ENCODE measurements at regions not wholly inside any gene's neighbourhood (a gene's known extent, or its start where the extent isn't known, plus 50 kb on each side); places are given as distances from the start of the nearest gene placed in this dataset.

DNA sequence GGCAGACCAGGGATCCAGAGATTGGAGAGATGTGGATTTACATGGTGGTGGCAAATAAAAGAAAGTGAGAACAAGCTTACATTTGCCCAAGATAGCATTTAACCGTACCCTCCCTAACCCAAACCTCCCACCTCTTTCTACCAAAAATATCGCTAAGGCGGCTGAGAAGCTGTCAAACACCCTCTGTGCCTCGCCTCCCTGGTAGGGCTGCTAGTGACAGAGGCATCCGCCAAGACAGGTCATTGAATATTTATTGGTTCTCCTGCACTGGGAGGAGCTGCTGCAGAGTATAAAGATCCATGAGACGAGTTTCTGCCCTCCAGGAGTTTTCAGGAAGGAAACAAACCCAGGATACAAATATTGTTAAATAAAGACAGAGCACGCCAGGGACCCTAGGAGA lies 107.3 kb upstream of the TMC3 start:
- TF ChIP-seq, protein P1, sequence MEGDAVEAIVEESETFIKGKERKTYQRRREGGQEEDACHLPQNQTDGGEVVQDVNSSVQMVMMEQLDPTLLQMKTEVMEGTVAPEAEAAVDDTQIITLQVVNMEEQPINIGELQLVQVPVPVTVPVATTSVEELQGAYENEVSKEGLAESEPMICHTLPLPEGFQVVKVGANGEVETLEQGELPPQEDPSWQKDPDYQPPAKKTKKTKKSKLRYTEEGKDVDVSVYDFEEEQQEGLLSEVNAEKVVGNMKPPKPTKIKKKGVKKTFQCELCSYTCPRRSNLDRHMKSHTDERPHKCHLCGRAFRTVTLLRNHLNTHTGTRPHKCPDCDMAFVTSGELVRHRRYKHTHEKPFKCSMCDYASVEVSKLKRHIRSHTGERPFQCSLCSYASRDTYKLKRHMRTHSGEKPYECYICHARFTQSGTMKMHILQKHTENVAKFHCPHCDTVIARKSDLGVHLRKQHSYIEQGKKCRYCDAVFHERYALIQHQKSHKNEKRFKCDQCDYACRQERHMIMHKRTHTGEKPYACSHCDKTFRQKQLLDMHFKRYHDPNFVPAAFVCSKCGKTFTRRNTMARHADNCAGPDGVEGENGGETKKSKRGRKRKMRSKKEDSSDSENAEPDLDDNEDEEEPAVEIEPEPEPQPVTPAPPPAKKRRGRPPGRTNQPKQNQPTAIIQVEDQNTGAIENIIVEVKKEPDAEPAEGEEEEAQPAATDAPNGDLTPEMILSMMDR (conservative IDR thresholded peaks at IDR 0.05): no peak
- no peaks in the 10 kb centered on the region for H3K36me3 Mint-ChIP-seq (ENCODE audit: low read depth)

DNA sequence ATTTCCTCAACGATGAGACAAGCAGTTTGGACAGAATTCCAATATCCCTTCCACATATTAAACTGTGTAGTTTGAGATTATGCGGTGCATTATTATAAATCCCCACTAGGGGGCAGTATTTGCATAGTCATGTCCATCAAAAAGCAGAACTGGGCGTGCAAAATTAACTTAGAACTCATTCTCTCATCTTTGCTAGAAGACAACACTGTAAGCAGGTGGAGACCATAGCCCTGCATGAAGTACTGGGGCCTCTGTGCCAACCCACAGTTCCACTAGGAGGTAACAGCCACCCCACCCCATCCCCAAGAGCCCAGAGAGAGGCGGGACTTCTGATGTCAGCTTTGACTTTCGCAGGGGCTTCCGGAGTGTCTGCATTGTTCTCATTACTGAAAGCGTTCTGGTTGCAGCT lies 106.6 kb upstream of the TMC3 start:
- Mint-ChIP-seq H3K9me3 (no peaks in the 10 kb centered on the region), H3K27me3 (ENCODE audit: insufficient read depth) (no peaks in the 10 kb centered on the region), H3K4me1 (peaks cover 5% of the 10 kb centered on the region), H3K27ac (no peak overlapping the region), H3K36me3 (ENCODE audit: low read depth) (no peaks in the 10 kb centered on the region), H3K4me3 (no peak overlapping the region)
- DNase-seq: peak; percentile 72
- no peak overlapping the region for H3K4me3 ChIP-seq (ENCODE audit: low read length)
- no peaks in the 10 kb centered on the region for H3K27me3 ChIP-seq (ENCODE audit: control insufficient read depth, insufficient read depth, low read length, poor library complexity, severe bottlenecking)
- H3K36me3 ChIP-seq (ENCODE audit: control insufficient read depth, insufficient read depth, low read length): no peaks in the 10 kb centered on the region
- WGBS, 2 experiments (ENCODE audit: insufficient coverage in 1 of 2, insufficient read length in 1 of 2): 50 to 54% methylated on average over 2 to 7 of the region's 7 CpGs
- H3K9ac ChIP-seq (ENCODE audit: extremely low read depth, low read length, poor library complexity, severe bottlenecking): no peak overlapping the region
- TF ChIP-seq, protein P1 (conservative IDR thresholded peaks at IDR 0.05): peak; percentile 92
- no peak overlapping the region for H3K27ac ChIP-seq (ENCODE audit: low read depth, low read length)
- H3K4me1 ChIP-seq (ENCODE audit: control insufficient read depth, insufficient read depth, low read length): no peaks in the 10 kb centered on the region
- no peaks in the 10 kb centered on the region for H3K9me3 ChIP-seq (ENCODE audit: control insufficient read depth, low read length)

More for the DNA sequence above, 107.3 kb upstream of the TMC3 start:
- H3K4me1 ChIP-seq (ENCODE audit: control insufficient read depth, insufficient read depth, low read length): no peaks in the 10 kb centered on the region
- H3K36me3 ChIP-seq (ENCODE audit: control insufficient read depth, insufficient read depth, low read length): no peaks in the 10 kb centered on the region
- H3K4me3 ChIP-seq (ENCODE audit: low read length): no peak overlapping the region
- DNase-seq: no peak
- Mint-ChIP-seq H3K4me3 (no peak overlapping the region), H3K27ac (no peak overlapping the region), H3K27me3 (ENCODE audit: insufficient read depth) (no peaks in the 10 kb centered on the region), H3K4me1 (peaks cover 5% of the 10 kb centered on the region), H3K9me3 (no peaks in the 10 kb centered on the region)
- no peak overlapping the region for H3K27ac ChIP-seq (ENCODE audit: low read depth, low read length)
- no peak overlapping the region for H3K9ac ChIP-seq (ENCODE audit: extremely low read depth, low read length, poor library complexity, severe bottlenecking)
- no peaks in the 10 kb centered on the region for H3K27me3 ChIP-seq (ENCODE audit: control insufficient read depth, insufficient read depth, low read length, poor library complexity, severe bottlenecking)
- no peaks in the 10 kb centered on the region for H3K9me3 ChIP-seq (ENCODE audit: control insufficient read depth, low read length)
- 83 to 87% methylated on average over 6 to 7 of the region's 7 CpGs for WGBS, 2 experiments (ENCODE audit: insufficient coverage in 1 of 2, insufficient read length in 1 of 2)

DNA sequence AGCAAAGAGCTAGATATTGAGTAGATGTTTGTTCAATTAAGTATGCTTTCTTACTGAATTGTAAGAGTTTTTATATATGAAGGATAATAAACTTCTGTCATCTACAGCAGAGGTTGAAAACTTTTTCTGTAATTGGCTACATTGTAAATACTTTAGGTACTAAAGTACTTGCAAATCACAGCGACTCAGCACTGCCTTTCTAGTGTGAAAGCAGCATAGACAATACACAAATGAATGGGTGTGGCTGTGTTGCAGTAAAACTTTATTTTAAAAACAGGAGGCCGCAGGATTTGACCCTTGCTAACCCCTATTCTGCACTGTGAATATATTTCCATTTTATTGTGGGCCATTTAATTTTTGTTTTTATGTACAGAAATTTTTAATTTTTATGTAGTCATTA lies 104.3 kb upstream of the TMC3 start:
- Histone ChIP-seq H3K9me3 (ENCODE audit: control insufficient read depth, low read length) (no peaks in the 10 kb centered on the region), H3K27me3 (ENCODE audit: control insufficient read depth, insufficient read depth, low read length, poor library complexity, severe bottlenecking) (no peaks in the 10 kb centered on the region), H3K27ac (ENCODE audit: low read depth, low read length) (no peak overlapping the region), H3K4me3 (ENCODE audit: low read length) (no peak overlapping the region), H3K4me1 (ENCODE audit: control insufficient read depth, insufficient read depth, low read length) (no peaks in the 10 kb centered on the region), H3K36me3 (ENCODE audit: control insufficient read depth, insufficient read depth, low read length) (no peaks in the 10 kb centered on the region), H3K9ac (ENCODE audit: extremely low read depth, low read length, poor library complexity, severe bottlenecking) (no peak overlapping the region)
- no peak overlapping the region for H3K4me3 Mint-ChIP-seq
- H3K27me3 Mint-ChIP-seq (ENCODE audit: insufficient read depth): no peaks in the 10 kb centered on the region
- no peak overlapping the region for H3K27ac Mint-ChIP-seq
- no peaks in the 10 kb centered on the region for H3K36me3 Mint-ChIP-seq (ENCODE audit: low read depth)
- no peaks in the 10 kb centered on the region for H3K9me3 Mint-ChIP-seq
- WGBS, 2 experiments (ENCODE audit: insufficient coverage in 1 of 2, insufficient read length in 1 of 2): 76% methylated on average over 2 of the region's 2 CpGs; no CpG with 5 or more reads in 1 of the 2 experiments
- DNase-seq: no peak
- TF ChIP-seq, protein P1 (conservative IDR thresholded peaks at IDR 0.05): no peak
- peaks cover 5% of the 10 kb centered on the region for H3K4me1 Mint-ChIP-seq

Measured in endodermal cell (in vitro differentiated cells).